HUES6 (cell line): ENCODE measurements at regions not wholly inside any gene's neighbourhood (a gene's known extent, or its start where the extent isn't known, plus 50 kb on each side); places are given as distances from the start of the nearest gene placed in this dataset.
A peak's percentile ranks its signal among the peaks of the same experiment; 100 is the strongest.
"Not testable (repeated sequence)": the region's sequence is repeated elsewhere in the genome, so short reads cannot be mapped to it uniquely, and the experiment has no call there.

ENCODE experiments used
- H3K27ac ChIP-seq: 2 replicates; pipeline ENCODE4 v1.7.0; 2013; ENCODE audit warnings: low read depth, mild to moderate bottlenecking, low read length, inconsistent platforms
- H3K27me3 ChIP-seq: 2 replicates; pipeline ENCODE4 v1.6.1; 2013; ENCODE audit warnings: low read length; ENCODE audit not compliant: control insufficient read depth, insufficient read depth
- H3K36me3 ChIP-seq: 2 replicates; pipeline ENCODE4 v1.6.1; 2013; ENCODE audit warnings: low read length; ENCODE audit not compliant: control insufficient read depth, insufficient read depth
- H3K4me1 ChIP-seq: 2 replicates; pipeline ENCODE4 v1.6.1; 2013; ENCODE audit warnings: low read length; ENCODE audit not compliant: control insufficient read depth, insufficient read depth
- H3K4me3 ChIP-seq: 2 replicates; pipeline ENCODE4 v1.5.1; 2013; ENCODE audit warnings: low read depth, low read length
- H3K9ac ChIP-seq: one replicate; pipeline ENCODE4 v1.6.1; 2013; ENCODE audit warnings: mild to moderate bottlenecking, low read length
- H3K9me3 ChIP-seq: 2 replicates; pipeline ENCODE4 v1.6.1; 2013; ENCODE audit warnings: low read depth, low read length; ENCODE audit not compliant: control insufficient read depth, insufficient read depth

DNA sequence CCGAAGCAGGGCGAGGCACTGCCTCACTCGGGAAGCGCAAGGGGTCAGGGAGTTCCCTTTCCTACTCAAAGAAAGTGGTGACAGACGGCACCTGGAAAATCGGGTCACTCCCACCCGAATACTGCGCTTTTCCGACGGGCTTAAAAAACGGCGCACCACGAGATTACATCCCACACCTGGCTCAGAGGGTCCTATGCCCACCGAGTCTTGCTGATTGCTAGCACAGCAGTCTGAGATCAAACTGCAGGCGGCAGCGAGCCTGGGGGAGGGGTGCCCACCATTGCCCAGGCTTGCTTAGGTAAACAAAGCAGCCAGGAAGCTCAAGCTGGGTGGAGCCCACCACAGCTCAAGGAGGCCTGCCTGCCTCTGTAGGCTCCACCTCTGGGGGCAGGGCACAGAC is 549.4 kb downstream of the KIF20B start:
- not testable (repeated sequence) for H3K9me3 ChIP-seq

GRCh38 chr10:90269699-90270098 is 568.3 kb downstream of the KIF20B start:
- Histone ChIP-seq H3K4me1 (no peaks in the 10 kb centered on the region), H3K27ac (no peak overlapping the region), H3K27me3 (no peaks in the 10 kb centered on the region), H3K36me3 (no peaks in the 10 kb centered on the region), H3K9ac (no peak overlapping the region), H3K9me3 (no peaks in the 10 kb centered on the region), H3K4me3 (no peak overlapping the region)

More for the DNA sequence above, 549.4 kb downstream of the KIF20B start:
- not testable (repeated sequence) for H3K4me1 ChIP-seq, H3K36me3 ChIP-seq, H3K27ac ChIP-seq, H3K27me3 ChIP-seq, H3K9ac ChIP-seq
- peak overlapping the region; percentile 35; the same call in 1 of the 2 replicates for H3K4me3 ChIP-seq

DNA sequence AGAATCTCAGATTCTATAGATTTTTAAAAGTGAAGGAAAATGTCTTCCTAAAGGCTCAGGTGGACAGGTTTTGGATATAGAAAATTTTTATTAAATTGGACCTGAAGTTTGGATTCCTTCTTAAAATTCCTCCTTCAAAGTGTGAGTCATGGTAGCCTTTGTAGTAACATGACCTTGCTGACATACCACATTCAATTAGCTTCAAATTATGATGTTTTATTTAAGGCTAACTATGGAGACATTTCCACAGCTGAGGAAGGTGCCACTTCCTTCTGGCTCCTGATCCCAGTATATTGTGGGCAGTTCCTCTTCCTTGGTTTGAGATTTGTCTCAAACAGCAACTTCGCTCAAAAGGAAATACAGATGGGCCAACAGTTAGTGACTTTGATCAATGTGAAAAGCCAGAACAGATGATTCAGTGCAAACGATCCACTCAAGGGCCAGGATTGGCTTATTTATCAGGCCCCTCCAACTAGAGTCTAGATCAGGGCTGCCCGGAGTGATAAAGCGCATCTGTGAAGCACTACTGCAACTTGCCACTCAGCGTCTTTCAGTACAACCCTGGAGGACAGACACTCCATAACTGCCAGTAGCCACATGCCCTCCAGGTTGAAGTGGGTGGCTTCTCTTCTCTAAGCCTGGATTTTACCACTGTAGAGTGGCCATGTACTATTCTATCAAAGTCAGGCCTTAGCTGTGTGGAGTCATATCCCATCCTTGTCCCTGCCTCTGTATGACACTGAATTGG is 573.5 kb downstream of the KIF20B start:
- H3K4me3 ChIP-seq, result no peak overlapping the region
- H3K9me3 ChIP-seq, result no peaks in the 10 kb centered on the region
- H3K4me1 ChIP-seq, result no peaks in the 10 kb centered on the region
- no peak overlapping the region for H3K27ac ChIP-seq
- H3K9ac ChIP-seq, result no peak overlapping the region
- no peaks in the 10 kb centered on the region for H3K27me3 ChIP-seq
- no peaks in the 10 kb centered on the region for H3K36me3 ChIP-seq

GRCh38 chr10:90276894-90277475 is 575.6 kb downstream of the KIF20B start:
- Histone ChIP-seq H3K9me3 (no peaks in the 10 kb centered on the region), H3K4me1 (no peaks in the 10 kb centered on the region), H3K36me3 (no peaks in the 10 kb centered on the region), H3K9ac (no peak overlapping the region), H3K27me3 (no peaks in the 10 kb centered on the region), H3K27ac (no peak overlapping the region), H3K4me3 (no peak overlapping the region)

- Histone ChIP-seq H3K27ac (no peak overlapping the region), H3K4me3 (no peak overlapping the region), H3K9ac (no peak overlapping the region), H3K4me1 (peaks cover 14% of the 10 kb centered on the region), H3K9me3 (no peaks in the 10 kb centered on the region), H3K27me3 (no peaks in the 10 kb centered on the region), H3K36me3 (no peaks in the 10 kb centered on the region)
These were observed 571.4 kb downstream of the HTR7 start for GRCh38 chr10:90286406-90286805.

DNA sequence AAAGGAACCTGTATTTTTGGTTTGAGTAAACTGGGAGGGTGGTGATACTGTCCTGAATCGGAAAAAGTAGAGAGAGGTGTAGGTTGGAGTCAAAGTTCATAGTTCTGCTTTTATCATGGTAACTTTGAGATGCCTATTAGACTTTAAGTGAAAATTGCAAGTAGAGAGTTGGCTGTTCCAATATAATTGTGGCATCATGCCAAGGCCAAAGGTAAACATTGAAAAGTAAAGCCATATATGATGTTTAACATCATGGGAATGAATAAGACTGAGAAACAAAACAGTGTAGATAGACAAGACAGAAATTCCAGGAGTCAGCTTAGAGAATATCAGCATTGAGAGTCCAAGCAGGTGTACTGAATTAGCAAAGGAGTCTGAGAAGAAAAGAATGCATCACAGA is 570.9 kb downstream of the HTR7 start:
- Histone ChIP-seq H3K9ac (no peak overlapping the region), H3K27me3 (no peaks in the 10 kb centered on the region), H3K27ac (no peak overlapping the region), H3K4me3 (no peak overlapping the region), H3K4me1 (peaks cover 14% of the 10 kb centered on the region), H3K36me3 (no peaks in the 10 kb centered on the region), H3K9me3 (no peaks in the 10 kb centered on the region)

- Histone ChIP-seq H3K4me3 (no peak overlapping the region), H3K9ac (no peak overlapping the region), H3K9me3 (no peaks in the 10 kb centered on the region), H3K4me1 (peaks cover 14% of the 10 kb centered on the region), H3K36me3 (no peaks in the 10 kb centered on the region), H3K27ac (no peak overlapping the region), H3K27me3 (no peaks in the 10 kb centered on the region)
These were observed 569.4 kb downstream of the HTR7 start for GRCh38 chr10:90288391-90288933.

- peaks cover 17% of the 10 kb centered on the region for H3K4me1 ChIP-seq
- H3K36me3 ChIP-seq, result no peaks in the 10 kb centered on the region
- H3K4me3 ChIP-seq, result no peak overlapping the region
- no peaks in the 10 kb centered on the region for H3K27me3 ChIP-seq
- no peak overlapping the region for H3K27ac ChIP-seq
- no peak overlapping the region for H3K9ac ChIP-seq
- H3K9me3 ChIP-seq, result no peaks in the 10 kb centered on the region
These were observed 568.8 kb downstream of the HTR7 start for GRCh38 chr10:90289037-90289436.

GRCh38 chr10:90293616-90294015 is 564.2 kb downstream of the HTR7 start:
- Histone ChIP-seq H3K9ac (no peak overlapping the region), H3K4me1 (peaks cover 15% of the 10 kb centered on the region), H3K36me3 (peaks cover 6% of the 10 kb centered on the region; the same call in 1 of the 2 replicates), H3K27me3 (no peaks in the 10 kb centered on the region), H3K27ac (no peak overlapping the region), H3K9me3 (no peaks in the 10 kb centered on the region), H3K4me3 (no peak overlapping the region)

- not testable (repeated sequence) for H3K36me3 ChIP-seq, H3K9me3 ChIP-seq, H3K27me3 ChIP-seq, H3K4me1 ChIP-seq
- peak overlapping the region; percentile 95 for H3K9ac ChIP-seq
- H3K4me3 ChIP-seq, result peak overlapping the region; percentile 75
- H3K27ac ChIP-seq, result peak overlapping the region; percentile 67; the same call in 1 of the 2 replicates
These were observed 562.9 kb downstream of the HTR7 start for GRCh38 chr10:90294821-90295540.

- H3K9me3 ChIP-seq, H3K27me3 ChIP-seq, H3K27ac ChIP-seq: not testable (repeated sequence)
- H3K4me1 ChIP-seq, result peaks cover 26% of the 10 kb centered on the region
- peak overlapping the region; percentile 57 for H3K9ac ChIP-seq
- peaks cover 14% of the 10 kb centered on the region for H3K36me3 ChIP-seq
- H3K4me3 ChIP-seq, result peak overlapping the region; percentile 44; the same call in 1 of the 2 replicates
These were observed 555.8 kb downstream of the HTR7 start for GRCh38 chr10:90302031-90302430.
